SK-N-SH (cell line): ENCODE measurements at regions not wholly inside any gene's neighbourhood (a gene's known extent, or its start where the extent isn't known, plus 50 kb on each side); places are given as distances from the start of the nearest gene placed in this dataset.

Experiments
- CTCF ChIA-PET: fragments of 300-600, 350-600 bp; formaldehyde crosslinking; extraction: SDS; loops from one replicate; lab custom pipeline; 2021; lab: Yijun Ruan, JAX
- POLR2A ChIA-PET: fragments of 350-600 bp; sonication (Branson Sonifier 250); formaldehyde crosslinking; extraction: SDS; loops from one replicate; lab custom pipeline; 2020; ENCODE audit warnings: antibody characterized with exemption, inconsistent platforms; lab: Yijun Ruan, JAX
- DNase-seq: peaks from one replicate; pipeline ENCODE4 v3.0.0; 2012
- H2AFZ ChIP-seq: fragments of 200-600 bp; sonication (generic); 2 replicates; pipeline ENCODE4 v1.8.1; 2016; ENCODE audit warnings: antibody characterized with exemption, mild to moderate bottlenecking, low read depth
- H3F3A ChIP-seq: fragments of 200-600 bp; sonication (generic); replicated peaks from 2 replicates; pipeline ENCODE3; 2016; ENCODE audit warnings: antibody characterized with exemption, mild to moderate bottlenecking; ENCODE audit not compliant: insufficient read depth
- H3K27ac ChIP-seq, 2 experiments: fragments of 200-500 bp in 1 of 2; fragments of 200-600 bp in 1 of 2; sonication (Bioruptor generic) in 1 of 2; sonication (generic), shearing (Covaris generic) in 1 of 2; 2 replicates each; pipeline versions ENCODE4 v1.5.1 to v1.6.1; 2014 to 2016; ENCODE audit warnings: low read depth in 2 of 2, inconsistent platforms in 1 of 2, low read length in 1 of 2, mild to moderate bottlenecking in 1 of 2, mixed read lengths in 1 of 2
- H3K27me3 ChIP-seq: fragments of 200-600 bp; sonication (generic), shearing (Covaris generic); 2 replicates; pipeline ENCODE4 v1.6.1; 2016; ENCODE audit warnings: mixed run types; ENCODE audit not compliant: insufficient read depth
- H3K36me3 ChIP-seq, 2 experiments: fragments of 200-500 bp in 1 of 2; fragments of 200-600 bp in 1 of 2; sonication (Bioruptor generic) in 1 of 2; sonication (generic) in 1 of 2; replicated peaks in 1 of 2; 2 replicates each; pipeline versions ENCODE3 to v1.5.1; 2014 to 2016; ENCODE audit warnings: low read length in 1 of 2, mild to moderate bottlenecking in 1 of 2; ENCODE audit not compliant: insufficient read depth in 2 of 2, control insufficient read depth in 1 of 2
- H3K4me1 ChIP-seq, 2 experiments: fragments of 200-500 bp in 1 of 2; fragments of 200-600 bp in 1 of 2; sonication (Bioruptor generic) in 1 of 2; sonication (generic), shearing (Covaris generic) in 1 of 2; 2 replicates each; pipeline versions ENCODE4 v1.5.1 to v1.6.1; 2014 to 2016; ENCODE audit warnings: low read depth in 1 of 2, low read length in 1 of 2, mixed run types in 1 of 2; ENCODE audit not compliant: insufficient read depth in 2 of 2, control insufficient read depth in 1 of 2
- H3K4me2 ChIP-seq: fragments of 200-600 bp; sonication (generic), shearing (Covaris generic); 2 replicates; pipeline ENCODE4 v1.6.1; 2017; ENCODE audit warnings: mixed run types
- H3K4me3 ChIP-seq, 2 experiments: fragments of 200-500 bp in 1 of 2; fragments of 200-600 bp in 1 of 2; sonication (Bioruptor generic) in 1 of 2; sonication (generic), shearing (Covaris generic) in 1 of 2; 2 replicates each; pipeline versions ENCODE4 v1.5.1 to v1.8.1; 2014 to 2016; ENCODE audit warnings: low read depth in 2 of 2, inconsistent platforms in 1 of 2, low read length in 1 of 2, mild to moderate bottlenecking in 1 of 2, mixed read lengths in 1 of 2, moderate library complexity in 1 of 2
- H3K79me2 ChIP-seq: fragments of 200-600 bp; sonication (generic); 2 replicates; pipeline ENCODE4 v1.8.1; 2017; ENCODE audit warnings: mild to moderate bottlenecking; ENCODE audit not compliant: insufficient read depth
- H3K9ac ChIP-seq: fragments of 200-600 bp; sonication (generic); 2 replicates; pipeline ENCODE4 v1.6.1; 2017; ENCODE audit warnings: mixed run types
- H3K9me2 ChIP-seq: fragments of 200-600 bp; sonication (generic); 2 replicates; pipeline ENCODE4 v1.6.1; 2017; ENCODE audit warnings: mixed run types
- H3K9me3 ChIP-seq: fragments of 200-600 bp; sonication (generic); 2 replicates; pipeline ENCODE4 v1.6.1; 2017; ENCODE audit warnings: mixed run types, mild to moderate bottlenecking, moderate library complexity
- H4K20me1 ChIP-seq: fragments of 200-600 bp; sonication (generic); 2 replicates; pipeline ENCODE4 v1.6.1; 2017; ENCODE audit warnings: mild to moderate bottlenecking, mixed run types; ENCODE audit not compliant: insufficient read depth
- CTCF ChIP-seq: fragments of 200-600 bp; sonication (generic); IDR thresholded peaks from 2 replicates; pipeline ENCODE4 v1.6.1; 2017; ENCODE audit warnings: antibody characterized with exemption, mild to moderate bottlenecking, moderate library complexity
- EP300 ChIP-seq, 2 experiments: IDR thresholded peaks; 2 replicates each; pipeline versions ENCODE4 v1.4.0 to v1.6.1; 2012; ENCODE audit warnings: borderline replicate concordance in 1 of 2, low read depth in 1 of 2, low read length in 1 of 2
- EZH2phosphoT487 ChIP-seq: fragments of 200-600 bp; sonication (generic); IDR thresholded peaks from 2 replicates; pipeline ENCODE4 v1.6.1; 2017; ENCODE audit warnings: low read depth, mixed run types, mild to moderate bottlenecking, antibody characterized with exemption, moderate library complexity, borderline replicate concordance
- FOXM1 ChIP-seq: IDR thresholded peaks from 2 replicates; pipeline ENCODE4 v1.4.0; 2012; ENCODE audit warnings: low read depth, mild to moderate bottlenecking
- PBX3 ChIP-seq: IDR thresholded peaks from 2 replicates; pipeline ENCODE4; 2012
- POLR2AphosphoS5 ChIP-seq: IDR thresholded peaks from 2 replicates; pipeline ENCODE4 v1.6.1; 2012; ENCODE audit warnings: low read depth, low read length
- RFX5 ChIP-seq: IDR thresholded peaks from 2 replicates; pipeline ENCODE4 v1.6.1; 2012; ENCODE audit warnings: mild to moderate bottlenecking, improper control_type of control experiment, low read length
- RXRA ChIP-seq: IDR thresholded peaks from 2 replicates; pipeline ENCODE4 v1.4.0; 2012; ENCODE audit warnings: low read depth, mild to moderate bottlenecking, borderline replicate concordance
- USF1 ChIP-seq: IDR thresholded peaks from 2 replicates; pipeline ENCODE4 v1.4.0; 2012; ENCODE audit warnings: low read depth, borderline replicate concordance
- USF2 ChIP-seq: fragments of 150-350 bp; IDR thresholded peaks from 2 replicates; pipeline ENCODE4 v1.6.1; 2017; ENCODE audit warnings: antibody characterized with exemption, low read length, low read depth, borderline replicate concordance
- ZBTB33 ChIP-seq: IDR thresholded peaks from 2 replicates; pipeline ENCODE4 v1.4.0; 2012; ENCODE audit warnings: low read depth, borderline replicate concordance
- WGBS: methylation state at CpG from one replicate; pipeline ENCODE4 v1.1.6; 2017; ENCODE audit warnings: low lambda C conversion rate; 5-methylcytosine and 5-hydroxymethylcytosine counted together

- TF ChIP-seq CTCF (no peak), RXRA (no peak), EZH2phosphoT487 (no peak), ZBTB33 (no peak)
These were observed 92.6 kb upstream of the ARRDC4 start (continued) for GRCh38 chr15:97867870-97868269.

- WGBS, result 24% methylated on average over 5 of the region's 5 CpGs
- TF ChIP-seq FOXM1 (no peak), RXRA (no peak), EP300 (IDR thresholded peaks at IDR 0.05; ENCODE audit: borderline replicate concordance in 1 of 2, low read depth in 1 of 2, low read length in 1 of 2) (no peak), RFX5 (no peak), CTCF (no peak), USF2 (no peak), ZBTB33 (no peak), PBX3 (no peak), POLR2AphosphoS5 (no peak), USF1 (no peak)
These were observed 91.5 kb upstream of the ARRDC4 start for GRCh38 chr15:97868981-97869380.

More at GRCh38 chr15:97868981-97869380, 91.5 kb upstream of the ARRDC4 start:
- no peaks in the 10 kb centered on the region for H3K9me3 ChIP-seq
- no peak overlapping the region for H2AFZ ChIP-seq
- H3K9ac ChIP-seq, result no peak overlapping the region
- H3K4me1 ChIP-seq, result no peaks in the 10 kb centered on the region
- no peak overlapping the region for H3K4me3 ChIP-seq
- H3K4me2 ChIP-seq, result no peak overlapping the region
- H3K27ac ChIP-seq, result no peak overlapping the region
- H4K20me1 ChIP-seq, result no peaks in the 10 kb centered on the region
- H3K27me3 ChIP-seq, result no peaks in the 10 kb centered on the region
- POLR2A ChIA-PET, result no interaction called here
- no peaks in the 10 kb centered on the region for H3K79me2 ChIP-seq
- no peaks in the 10 kb centered on the region for H3K9me2 ChIP-seq
- no peaks in the 10 kb centered on the region for H3K36me3 ChIP-seq
- CTCF ChIA-PET, result no interaction called here
- DNase-seq, result no peak
- H3F3A ChIP-seq, result no peaks in the 10 kb centered on the region
